Stimulated activated CD4-positive, alpha-beta T cell treated with anti-CD3 and anti-CD28 coated beads, Interleukin-1b, Interleukin-23, amount 100 ng/mL, for 4 hours (primary cell): ENCODE measurements at regions not wholly inside any gene's neighbourhood (a gene's known extent, or its start where the extent isn't known, plus 50 kb on each side); places are given as distances from the start of the nearest gene placed in this dataset.
"Not testable (repeated sequence)": the region's sequence is repeated elsewhere in the genome, so short reads cannot be mapped to it uniquely, and the experiment has no call there.

ENCODE experiments used
- DNase-seq, 2 donors: peaks; one replicate each; pipeline ENCODE4 v3.0.0-alpha.2; 2020; ENCODE audit warnings: low read depth in 2 of 2

GRCh38 chr1:193417403-193417802, 231.0 kb upstream of the B3GALT2 start:
- no peak for DNase-seq

- no peak for DNase-seq
These were observed 230.0 kb upstream of the B3GALT2 start for GRCh38 chr1:193416226-193417024.

- no peak for DNase-seq
These were observed 228.8 kb upstream of the B3GALT2 start for GRCh38 chr1:193415256-193415655.

GRCh38 chr1:193413376-193413775, 227.0 kb upstream of the B3GALT2 start:
- DNase-seq: no peak

- no peak for DNase-seq
These were observed 226.3 kb upstream of the B3GALT2 start for GRCh38 chr1:193412748-193413147.

- no peak for DNase-seq
These were observed 225.3 kb upstream of the B3GALT2 start for GRCh38 chr1:193411714-193412113.

- DNase-seq: no peak
These were observed 224.8 kb upstream of the B3GALT2 start for GRCh38 chr1:193411215-193411614.

GRCh38 chr1:193408782-193409293, 222.4 kb upstream of the B3GALT2 start:
- no peak for DNase-seq

GRCh38 chr1:193406901-193407300, 220.5 kb upstream of the B3GALT2 start:
- DNase-seq: no peak

- no peak for DNase-seq
These were observed 217.8 kb upstream of the B3GALT2 start for GRCh38 chr1:193404236-193404635.

- no peak for DNase-seq
These were observed 216.6 kb upstream of the B3GALT2 start for GRCh38 chr1:193402977-193403376.

GRCh38 chr1:193402037-193402436, 215.6 kb upstream of the B3GALT2 start:
- no peak for DNase-seq

- no peak for DNase-seq
These were observed 207.9 kb upstream of the B3GALT2 start for GRCh38 chr1:193394336-193394735.

- no peak for DNase-seq
These were observed 206.3 kb upstream of the B3GALT2 start for GRCh38 chr1:193392686-193393085.

GRCh38 chr1:193388683-193389082, 202.3 kb upstream of the B3GALT2 start:
- DNase-seq: no peak

GRCh38 chr1:193388165-193388564, 201.8 kb upstream of the B3GALT2 start:
- DNase-seq: no peak

- no peak for DNase-seq
These were observed 201.0 kb upstream of the B3GALT2 start for GRCh38 chr1:193387406-193387805.

GRCh38 chr1:193378451-193378850, 192.0 kb upstream of the B3GALT2 start:
- DNase-seq: not testable (repeated sequence)

GRCh38 chr1:193377472-193377871, 191.1 kb upstream of the B3GALT2 start:
- DNase-seq: no peak

GRCh38 chr1:193372553-193372952, 186.1 kb upstream of the B3GALT2 start:
- no peak for DNase-seq

GRCh38 chr1:193368302-193368701, 181.9 kb upstream of the B3GALT2 start:
- DNase-seq: no peak

- DNase-seq: no peak
These were observed 181.4 kb upstream of the B3GALT2 start for GRCh38 chr1:193367863-193368262.

GRCh38 chr1:193366764-193367507, 180.5 kb upstream of the B3GALT2 start:
- DNase-seq: no peak
